Limb (tissue), 2 donors: ENCODE measurements at regions not wholly inside any gene's neighbourhood (a gene's known extent, or its start where the extent isn't known, plus 50 kb on each side); places are given as distances from the start of the nearest gene placed in this dataset.

ENCODE experiments used
- DNase-seq, 2 donors: peaks; one replicate each; pipeline ENCODE4 v3.0.0-alpha.2; 2016; ENCODE audit errors: extremely low spot score in 2 of 2

- no peak for DNase-seq
Observed at GRCh38 chr2:188046437-188046836, 245.2 kb upstream of the GULP1 start.

DNA sequence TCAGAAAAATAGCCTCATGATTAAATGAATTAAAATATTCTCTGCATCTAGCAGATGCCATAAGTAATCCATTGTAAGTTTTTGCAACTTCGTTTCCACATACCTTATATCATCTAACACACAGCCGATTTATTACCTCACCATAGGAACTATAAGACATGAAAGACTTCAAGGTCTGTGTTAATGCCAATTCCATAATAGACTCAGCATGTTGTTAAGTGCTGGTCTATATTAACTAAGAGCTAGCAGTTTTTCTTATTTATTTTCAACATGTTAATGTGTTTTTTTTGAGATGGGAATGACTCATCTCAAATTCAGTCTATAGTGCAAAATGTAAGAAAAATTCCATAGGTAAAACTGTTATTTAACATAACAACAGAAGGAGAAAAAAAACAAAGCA is 243.9 kb upstream of the GULP1 start:
- DNase-seq: no peak

DNA sequence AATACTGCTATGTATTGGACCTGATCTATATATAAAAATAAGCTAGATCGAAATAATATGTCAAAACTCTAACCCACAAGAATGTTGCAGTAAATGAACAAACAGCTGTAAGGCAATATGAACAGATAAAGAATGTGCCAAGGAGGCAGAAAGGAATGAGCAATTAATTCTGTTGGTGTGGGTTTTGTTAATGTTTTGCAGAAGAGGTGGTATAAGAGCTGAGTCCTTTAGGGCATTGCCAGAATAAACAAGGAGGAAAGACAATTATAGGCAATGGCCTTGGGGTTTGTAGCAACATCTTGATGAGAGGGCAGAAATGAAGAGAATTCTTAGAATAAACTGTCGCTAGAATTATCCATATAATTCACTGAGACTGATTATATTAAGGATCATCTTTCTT is 240.9 kb upstream of the GULP1 start:
- DNase-seq: no peak

- DNase-seq: no peak
Observed at GRCh38 chr2:188051706-188052105, 240.0 kb upstream of the GULP1 start.

- DNase-seq: no peak
Observed at GRCh38 chr2:188065386-188065785, 226.3 kb upstream of the GULP1 start.

DNA sequence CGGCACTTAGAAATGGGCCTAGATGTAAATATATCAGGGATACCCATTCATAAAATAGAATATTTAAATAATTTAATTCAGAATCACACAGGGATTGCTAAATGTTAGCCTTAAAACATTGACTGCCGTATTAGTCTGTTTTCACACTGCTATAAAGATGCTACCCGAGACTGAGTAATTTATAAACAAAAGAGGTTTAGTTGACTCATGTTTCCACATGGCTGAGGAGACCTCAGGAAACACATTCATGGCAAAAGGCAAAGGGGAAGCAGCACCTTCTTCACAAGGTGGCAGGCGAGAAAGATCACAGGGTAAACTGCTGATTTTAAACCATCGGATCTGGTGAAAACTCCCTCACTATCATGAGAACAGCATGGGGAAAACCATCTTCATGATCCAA is 223.6 kb upstream of the GULP1 start:
- DNase-seq: no peak

DNA sequence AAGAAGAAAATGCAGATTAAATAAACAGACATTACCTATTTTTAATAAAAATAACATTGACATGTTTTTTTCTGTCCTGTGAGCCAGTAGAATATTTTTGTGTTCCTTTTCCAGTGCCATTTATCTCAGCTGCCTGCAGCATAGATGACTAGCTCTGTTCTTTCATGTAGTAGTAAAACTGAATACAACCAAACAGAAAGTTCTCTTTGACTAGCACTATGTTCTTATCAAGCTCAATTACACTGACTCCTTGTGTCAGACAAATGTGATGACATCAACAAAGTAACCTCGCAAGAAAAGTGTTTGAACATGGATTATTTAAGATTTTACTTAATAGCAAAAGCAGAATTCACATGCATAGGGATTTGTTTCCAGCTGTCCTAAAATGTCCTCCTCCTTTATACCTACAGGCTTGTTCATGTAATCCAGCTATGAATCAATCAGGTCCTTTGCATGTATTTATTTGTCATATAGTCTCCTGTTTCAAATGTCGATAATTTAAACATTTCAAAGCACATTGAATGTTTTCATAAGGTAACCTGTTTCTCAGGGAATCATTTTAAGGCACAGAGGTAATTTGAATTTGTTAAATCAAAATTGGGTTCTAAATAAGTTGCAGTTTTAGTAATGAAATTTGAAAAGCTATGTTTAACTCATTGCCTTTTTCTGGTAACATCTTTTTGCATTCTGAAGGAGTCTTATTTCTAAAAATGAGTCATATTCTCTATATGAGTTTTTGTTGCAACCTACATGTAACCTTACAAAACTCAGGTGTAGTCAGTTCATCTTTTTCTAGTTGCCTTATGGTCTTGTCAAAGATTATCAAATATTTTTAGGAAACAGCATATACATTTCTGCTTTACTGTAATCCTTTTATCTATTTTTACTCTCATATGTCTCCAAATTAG is 215.3 kb upstream of the GULP1 start:
- no peak for DNase-seq

GRCh38 chr2:188077757-188078156 is 213.9 kb upstream of the GULP1 start:
- no peak for DNase-seq

DNA sequence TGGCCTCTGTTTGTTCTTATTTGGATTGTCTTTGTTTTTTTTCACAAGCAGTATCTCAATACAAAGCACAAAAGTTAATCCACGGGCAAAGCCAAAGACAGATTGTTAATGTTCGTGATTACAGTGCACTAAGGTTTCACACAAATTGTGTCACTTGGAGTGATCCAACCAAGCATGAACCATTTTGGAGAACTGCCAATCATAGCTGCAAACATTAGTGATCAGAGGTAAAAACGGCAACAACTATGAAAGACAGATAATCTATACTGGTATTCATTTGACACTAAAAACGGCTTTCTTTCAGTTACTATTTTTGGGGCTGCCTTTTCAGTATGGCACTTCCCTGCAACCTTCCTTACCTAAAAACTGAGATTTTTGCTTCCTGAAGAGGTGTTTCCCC is 213.1 kb upstream of the GULP1 start:
- DNase-seq: no peak

DNA sequence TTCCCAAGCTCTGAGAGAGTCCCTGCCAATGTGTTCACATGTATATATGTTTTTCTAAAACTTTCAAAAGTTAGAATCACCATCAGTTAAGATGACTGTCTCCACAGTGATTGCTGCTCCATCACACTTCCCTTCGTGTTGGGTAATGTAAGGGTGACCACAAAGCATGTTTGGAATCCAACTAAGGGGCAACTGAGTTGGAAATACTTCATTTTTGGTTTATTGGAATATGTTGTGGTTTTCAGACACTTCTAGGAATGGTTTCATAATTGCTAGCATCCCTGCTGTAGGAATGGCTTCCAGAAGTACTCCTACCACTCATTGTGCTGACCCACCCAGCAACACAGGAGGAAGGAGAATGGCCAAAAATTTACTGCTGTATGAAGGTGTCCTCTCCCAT is 212.5 kb upstream of the GULP1 start:
- DNase-seq: no peak

GRCh38 chr2:188085421-188085820 is 206.3 kb upstream of the GULP1 start:
- DNase-seq: no peak

DNA sequence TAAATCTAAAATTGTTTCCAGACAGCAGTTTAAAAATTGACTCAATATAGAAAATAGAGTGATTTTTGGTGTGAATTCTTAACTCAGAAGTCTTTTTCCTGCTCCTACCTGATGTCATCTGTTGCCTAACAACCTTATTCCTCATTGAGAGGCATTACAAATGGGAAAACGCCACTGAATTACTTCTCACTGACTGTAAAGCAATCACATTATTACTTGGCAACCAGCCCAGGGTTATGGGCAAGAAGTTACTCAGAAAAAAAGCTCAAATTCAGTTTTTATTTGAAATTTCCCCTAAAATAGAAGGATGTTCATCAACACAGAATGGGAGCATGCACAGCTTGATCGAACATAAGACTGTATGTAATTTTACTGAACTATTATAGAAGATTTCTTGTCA is 201.8 kb upstream of the GULP1 start:
- DNase-seq: no peak

DNA sequence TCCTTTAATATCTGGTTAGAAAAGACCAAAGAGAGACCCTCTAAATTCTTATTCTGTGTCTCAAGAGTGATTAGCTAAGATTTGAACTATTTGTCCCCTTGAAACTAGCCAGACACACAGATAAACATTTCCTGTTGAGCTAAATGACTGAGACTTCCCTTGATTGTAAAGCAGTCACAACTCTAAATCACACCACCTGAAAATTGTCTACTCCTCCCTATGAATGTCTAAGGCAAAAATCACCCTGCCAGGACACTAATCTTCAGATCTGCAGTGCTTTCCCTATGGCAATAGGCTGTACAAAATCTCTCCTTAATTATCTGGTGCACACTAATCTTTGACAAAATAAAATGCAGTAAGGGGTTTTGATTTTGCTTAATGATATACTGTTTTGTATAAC is 200.5 kb upstream of the GULP1 start:
- DNase-seq: no peak

DNA sequence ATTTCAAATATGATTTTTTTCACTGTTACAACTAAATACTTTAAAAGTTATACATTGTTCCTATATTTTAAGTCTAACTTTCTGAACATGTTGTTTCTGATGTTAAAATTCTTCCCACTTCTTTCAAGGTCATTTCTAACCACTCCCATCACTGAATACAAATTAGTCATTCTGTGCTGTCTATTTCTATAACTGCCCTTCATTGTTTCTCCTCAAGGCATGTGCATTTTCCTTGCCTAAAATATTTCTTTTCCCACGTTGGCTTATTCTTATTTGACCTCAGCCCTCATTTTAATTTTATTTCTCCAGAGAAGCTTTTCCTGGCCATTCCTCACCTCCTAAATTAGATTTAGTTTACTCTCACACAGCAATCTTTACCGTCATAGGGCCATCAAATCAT is 198.9 kb upstream of the GULP1 start:
- DNase-seq: no peak

- no peak for DNase-seq
Observed at GRCh38 chr2:188096910-188097309, 194.8 kb upstream of the GULP1 start.

GRCh38 chr2:188102881-188103280 is 188.8 kb upstream of the GULP1 start:
- no peak for DNase-seq

DNA sequence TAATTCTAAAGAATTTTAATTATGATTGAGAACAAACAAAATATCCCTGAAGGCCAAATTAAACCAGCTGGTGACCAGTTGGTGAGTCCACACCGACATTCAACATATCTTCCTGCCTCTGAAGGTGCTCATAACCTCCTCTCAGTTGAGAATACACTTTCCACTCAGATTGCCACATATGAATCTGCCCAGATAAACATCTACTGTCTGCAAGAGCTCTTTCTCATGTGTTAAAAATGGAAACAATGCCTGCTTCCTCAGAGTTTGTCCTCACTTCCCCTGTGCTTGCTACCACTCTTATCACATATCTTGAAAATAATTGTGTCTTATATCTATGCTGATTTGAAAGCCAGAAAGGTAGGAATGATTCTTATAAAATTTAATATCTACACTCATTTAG is 177.7 kb upstream of the GULP1 start:
- DNase-seq: no peak

DNA sequence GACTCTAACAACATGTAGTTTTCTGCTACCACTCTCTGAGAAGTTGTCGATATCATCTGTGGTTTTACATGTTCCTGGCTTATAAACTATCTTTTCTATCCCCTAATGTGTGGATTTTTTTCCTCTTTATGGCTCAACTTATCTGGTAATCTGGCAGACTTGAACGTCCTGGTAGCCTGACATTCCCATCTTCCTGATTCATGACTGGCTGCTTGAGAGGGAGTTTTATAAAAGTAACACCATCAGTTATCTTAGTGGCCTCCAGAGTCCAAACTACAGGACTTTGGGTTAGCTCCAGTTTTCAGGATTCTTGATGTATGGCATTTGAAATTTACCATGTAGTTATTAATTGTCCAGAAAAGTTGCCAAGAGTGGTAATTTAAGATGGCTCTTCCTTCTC is 174.0 kb upstream of the GULP1 start:
- no peak for DNase-seq

- DNase-seq: no peak
Observed at GRCh38 chr2:188118431-188118830, 173.2 kb upstream of the GULP1 start.

DNA sequence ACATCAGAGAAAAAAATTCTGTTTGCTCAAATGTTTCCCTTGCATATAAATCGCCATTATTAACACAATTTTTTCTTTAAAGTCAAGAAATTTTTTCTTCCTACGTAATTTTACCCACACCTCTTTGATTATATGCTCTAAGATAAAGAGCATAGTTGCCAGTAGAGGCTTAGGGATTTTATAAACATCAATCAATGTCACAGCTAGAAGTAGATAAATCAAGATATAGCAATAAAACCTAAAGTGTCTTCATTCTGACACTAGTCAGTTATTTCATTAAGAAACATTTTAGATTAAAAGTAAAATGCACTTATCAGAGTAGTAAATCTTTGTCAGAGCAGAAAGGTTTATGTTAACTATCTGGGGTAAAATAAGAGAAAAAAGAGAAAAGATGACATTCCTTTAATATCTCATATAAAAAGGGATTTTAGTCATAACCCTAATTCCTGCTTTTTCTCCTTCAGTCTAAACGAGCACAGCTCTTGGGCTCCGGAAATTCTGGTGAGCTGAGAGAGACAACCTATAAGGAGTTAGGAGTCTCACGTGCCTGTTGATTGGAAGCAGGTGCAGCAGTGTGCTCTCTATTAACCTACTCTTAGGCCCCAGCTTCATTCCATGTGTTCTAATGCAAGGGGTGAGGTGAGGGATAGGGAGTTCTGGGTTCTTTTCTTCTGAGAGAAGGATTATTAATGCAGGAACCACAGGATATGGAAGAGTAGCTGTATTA is 172.4 kb upstream of the GULP1 start:
- DNase-seq: no peak

GRCh38 chr2:188122985-188123384 is 168.7 kb upstream of the GULP1 start:
- no peak for DNase-seq

DNA sequence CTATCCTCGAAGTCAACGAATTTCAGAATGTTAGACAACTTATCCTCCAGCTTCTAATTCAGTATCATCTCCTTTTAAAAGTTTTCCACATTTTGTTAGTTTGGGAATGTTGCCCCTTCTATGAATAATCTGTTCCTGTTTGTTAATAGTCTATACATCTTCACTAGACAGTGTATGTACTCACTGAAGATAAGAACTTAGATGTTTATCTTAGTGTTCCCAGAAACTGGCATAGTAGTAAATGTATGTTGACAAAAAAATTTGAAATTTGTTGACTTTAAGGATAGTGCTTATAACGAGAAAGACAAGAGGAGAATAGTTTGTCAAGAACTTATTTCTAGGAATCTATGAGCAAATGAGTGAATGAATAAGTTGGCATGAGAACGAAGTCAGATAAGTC is 162.0 kb upstream of the GULP1 start:
- no peak for DNase-seq

GRCh38 chr2:188130317-188130716 is 161.4 kb upstream of the GULP1 start:
- DNase-seq: no peak
